ENCODE measurements at regions not wholly inside any gene's neighbourhood (a gene's known extent, or its start where the extent isn't known, plus 50 kb on each side); places are given as distances from the start of the nearest gene placed in this dataset.

DNA sequence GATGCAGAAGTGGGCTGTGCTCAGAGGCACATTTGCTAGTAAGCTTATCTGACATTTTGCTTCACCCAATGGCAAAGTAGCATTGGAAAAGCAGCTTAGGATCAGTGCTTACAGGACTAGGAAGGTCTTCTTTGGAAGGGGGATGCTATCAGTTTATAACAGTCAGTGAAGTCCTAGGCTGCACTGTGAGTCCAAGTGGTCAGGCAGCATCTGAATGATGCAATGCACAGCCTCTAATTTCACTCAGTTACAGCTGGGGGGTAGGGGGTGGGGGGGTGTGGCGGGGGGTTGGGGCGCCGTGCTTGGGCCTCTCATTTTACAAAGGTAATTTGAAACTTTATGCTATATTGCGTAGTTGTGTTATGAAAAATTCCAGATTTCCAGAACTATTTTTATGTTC, 652.3 kb upstream of the MGMT start:
- ATAC-seq (ENCODE audit: insufficient read depth, low read depth) (no peak), DNase-seq (no peak)
- no peaks in the 10 kb centered on the region for H3K4me1 ChIP-seq (ENCODE audit: insufficient read depth, low read length)
- H3K36me3 ChIP-seq (ENCODE audit: insufficient read depth, low read length) = no peaks in the 10 kb centered on the region
- no peak overlapping the region for H2AFZ ChIP-seq (ENCODE audit: low read depth, low read length)
- no peak overlapping the region for H3K9ac ChIP-seq (ENCODE audit: low read depth, low read length)
- no peak overlapping the region for H3K4me2 ChIP-seq (ENCODE audit: insufficient read depth, low read length)
- TF ChIP-seq EZH2 (IDR thresholded peaks at IDR 0.05; ENCODE audit: borderline replicate concordance, low read depth, low read length, severe bottlenecking) = no peak
- TF ChIP-seq, protein P1, sequence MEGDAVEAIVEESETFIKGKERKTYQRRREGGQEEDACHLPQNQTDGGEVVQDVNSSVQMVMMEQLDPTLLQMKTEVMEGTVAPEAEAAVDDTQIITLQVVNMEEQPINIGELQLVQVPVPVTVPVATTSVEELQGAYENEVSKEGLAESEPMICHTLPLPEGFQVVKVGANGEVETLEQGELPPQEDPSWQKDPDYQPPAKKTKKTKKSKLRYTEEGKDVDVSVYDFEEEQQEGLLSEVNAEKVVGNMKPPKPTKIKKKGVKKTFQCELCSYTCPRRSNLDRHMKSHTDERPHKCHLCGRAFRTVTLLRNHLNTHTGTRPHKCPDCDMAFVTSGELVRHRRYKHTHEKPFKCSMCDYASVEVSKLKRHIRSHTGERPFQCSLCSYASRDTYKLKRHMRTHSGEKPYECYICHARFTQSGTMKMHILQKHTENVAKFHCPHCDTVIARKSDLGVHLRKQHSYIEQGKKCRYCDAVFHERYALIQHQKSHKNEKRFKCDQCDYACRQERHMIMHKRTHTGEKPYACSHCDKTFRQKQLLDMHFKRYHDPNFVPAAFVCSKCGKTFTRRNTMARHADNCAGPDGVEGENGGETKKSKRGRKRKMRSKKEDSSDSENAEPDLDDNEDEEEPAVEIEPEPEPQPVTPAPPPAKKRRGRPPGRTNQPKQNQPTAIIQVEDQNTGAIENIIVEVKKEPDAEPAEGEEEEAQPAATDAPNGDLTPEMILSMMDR (IDR thresholded peaks at IDR 0.05; ENCODE audit: borderline replicate concordance, extremely low read depth, low read length, poor library complexity, severe bottlenecking) = no peak
- no peaks in the 10 kb centered on the region for H4K20me1 ChIP-seq (ENCODE audit: insufficient read depth, low read length)
- H3K27me3 ChIP-seq (ENCODE audit: insufficient read depth, low read length, poor library complexity) = no peaks in the 10 kb centered on the region
- no peaks in the 10 kb centered on the region for H3K79me2 ChIP-seq (ENCODE audit: insufficient read depth, low read length)
- no peak overlapping the region for H3K27ac ChIP-seq (ENCODE audit: low read length)
- H3K9me3 ChIP-seq (ENCODE audit: insufficient read depth, low read length, severe bottlenecking) = no peaks in the 10 kb centered on the region
- no peak overlapping the region for H3K4me3 ChIP-seq (ENCODE audit: low read depth in 1 of 2, low read length in 2 of 2)

DNA sequence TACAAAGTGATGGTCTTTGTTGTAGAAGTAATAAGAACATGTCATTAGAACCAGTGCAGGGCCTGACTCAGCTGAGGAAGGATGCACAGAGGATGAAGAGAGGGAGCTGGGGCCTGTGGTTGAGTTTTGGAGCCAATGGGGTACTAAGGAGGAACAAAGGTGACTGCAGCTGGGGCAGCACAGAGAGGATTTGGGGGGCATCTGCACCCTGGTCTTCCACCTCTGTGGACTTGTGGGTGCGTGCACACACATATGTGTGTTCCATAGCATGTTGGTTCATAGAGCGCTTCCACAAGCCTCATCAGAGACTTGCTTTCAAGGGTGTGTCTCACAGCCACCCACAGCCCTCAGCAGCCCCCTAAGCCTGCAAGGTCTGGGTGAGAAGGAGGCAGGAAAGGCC, 650.3 kb upstream of the MGMT start:
- no peaks in the 10 kb centered on the region for H3K36me3 ChIP-seq (ENCODE audit: insufficient read depth, low read length)
- ATAC-seq (ENCODE audit: insufficient read depth, low read depth) (no peak), DNase-seq (no peak)
- no peaks in the 10 kb centered on the region for H3K27me3 ChIP-seq (ENCODE audit: insufficient read depth, low read length, poor library complexity)
- no peak overlapping the region for H3K9ac ChIP-seq (ENCODE audit: low read depth, low read length)
- H3K27ac ChIP-seq (ENCODE audit: low read length) = no peak overlapping the region
- H3K4me2 ChIP-seq (ENCODE audit: insufficient read depth, low read length) = no peak overlapping the region
- no peak overlapping the region for H3K4me3 ChIP-seq (ENCODE audit: low read depth in 1 of 2, low read length in 2 of 2)
- no peak overlapping the region for H2AFZ ChIP-seq (ENCODE audit: low read depth, low read length)
- TF ChIP-seq, protein P1 (IDR thresholded peaks at IDR 0.05; ENCODE audit: borderline replicate concordance, extremely low read depth, low read length, poor library complexity, severe bottlenecking) = no peak
- TF ChIP-seq EZH2 (IDR thresholded peaks at IDR 0.05; ENCODE audit: borderline replicate concordance, low read depth, low read length, severe bottlenecking) = no peak
- H3K4me1 ChIP-seq (ENCODE audit: insufficient read depth, low read length) = no peaks in the 10 kb centered on the region
- no peaks in the 10 kb centered on the region for H3K9me3 ChIP-seq (ENCODE audit: insufficient read depth, low read length, severe bottlenecking)
- no peaks in the 10 kb centered on the region for H3K79me2 ChIP-seq (ENCODE audit: insufficient read depth, low read length)
- H4K20me1 ChIP-seq (ENCODE audit: insufficient read depth, low read length) = no peaks in the 10 kb centered on the region

DNA sequence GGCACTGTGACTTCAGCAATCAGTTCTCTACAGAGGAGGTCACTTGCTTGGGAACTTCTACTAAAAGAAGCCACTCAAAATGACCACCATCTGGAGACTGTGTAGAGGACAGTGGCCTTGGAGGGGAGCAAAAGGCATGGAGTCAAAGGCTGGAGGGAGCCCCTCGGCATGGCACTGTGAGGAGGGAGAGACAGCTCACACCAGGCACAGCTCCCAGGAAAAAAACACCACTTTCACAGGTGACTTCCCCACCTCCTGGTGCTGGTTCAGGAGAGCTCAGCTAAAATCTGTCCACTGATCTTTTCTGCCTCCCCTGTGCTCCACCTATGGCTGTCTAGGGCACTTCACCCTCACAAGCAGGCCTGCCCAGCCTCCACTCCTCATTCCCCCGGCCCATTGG, 649.4 kb upstream of the MGMT start:
- H4K20me1 ChIP-seq (ENCODE audit: insufficient read depth, low read length) = no peaks in the 10 kb centered on the region
- no peaks in the 10 kb centered on the region for H3K79me2 ChIP-seq (ENCODE audit: insufficient read depth, low read length)
- DNase-seq (no peak), ATAC-seq (ENCODE audit: insufficient read depth, low read depth) (no peak)
- no peak overlapping the region for H3K4me2 ChIP-seq (ENCODE audit: insufficient read depth, low read length)
- no peaks in the 10 kb centered on the region for H3K4me1 ChIP-seq (ENCODE audit: insufficient read depth, low read length)
- no peaks in the 10 kb centered on the region for H3K9me3 ChIP-seq (ENCODE audit: insufficient read depth, low read length, severe bottlenecking)
- H2AFZ ChIP-seq (ENCODE audit: low read depth, low read length) = no peak overlapping the region
- H3K9ac ChIP-seq (ENCODE audit: low read depth, low read length) = no peak overlapping the region
- H3K4me3 ChIP-seq (ENCODE audit: low read depth in 1 of 2, low read length in 2 of 2) = no peak overlapping the region
- H3K27me3 ChIP-seq (ENCODE audit: insufficient read depth, low read length, poor library complexity) = no peaks in the 10 kb centered on the region
- no peak overlapping the region for H3K27ac ChIP-seq (ENCODE audit: low read length)
- no peaks in the 10 kb centered on the region for H3K36me3 ChIP-seq (ENCODE audit: insufficient read depth, low read length)
- TF ChIP-seq, protein P1 (IDR thresholded peaks at IDR 0.05; ENCODE audit: borderline replicate concordance, extremely low read depth, low read length, poor library complexity, severe bottlenecking) = no peak
- TF ChIP-seq EZH2 (IDR thresholded peaks at IDR 0.05; ENCODE audit: borderline replicate concordance, low read depth, low read length, severe bottlenecking) = no peak

DNA sequence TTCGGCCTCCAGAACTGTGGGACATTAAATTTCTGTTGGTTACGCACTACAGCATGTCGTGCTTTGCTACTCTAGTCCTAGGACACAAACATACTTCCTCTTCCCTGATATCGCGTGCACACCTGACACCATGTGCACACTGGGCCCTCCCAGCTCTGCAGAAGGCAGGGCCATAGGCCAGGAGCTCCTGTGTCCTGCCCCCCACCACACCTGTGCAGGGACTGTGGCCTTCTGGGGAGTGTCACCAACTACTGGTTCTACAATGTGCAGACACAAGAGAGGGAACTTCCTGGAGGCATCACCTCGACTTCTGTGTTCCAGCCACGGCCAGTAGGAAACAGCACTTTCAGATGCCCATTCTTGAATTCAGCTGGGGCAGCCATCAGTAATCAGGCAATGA, 646.4 kb upstream of the MGMT start:
- Histone ChIP-seq H3K4me2 (ENCODE audit: insufficient read depth, low read length) (no peak overlapping the region), H4K20me1 (ENCODE audit: insufficient read depth, low read length) (no peaks in the 10 kb centered on the region), H2AFZ (ENCODE audit: low read depth, low read length) (no peak overlapping the region), H3K9ac (ENCODE audit: low read depth, low read length) (no peak overlapping the region), H3K4me1 (ENCODE audit: insufficient read depth, low read length) (no peaks in the 10 kb centered on the region), H3K27ac (ENCODE audit: low read length) (no peak overlapping the region), H3K9me3 (ENCODE audit: insufficient read depth, low read length, severe bottlenecking) (no peaks in the 10 kb centered on the region), H3K4me3 (ENCODE audit: low read depth in 1 of 2, low read length in 2 of 2) (no peak overlapping the region), H3K36me3 (ENCODE audit: insufficient read depth, low read length) (no peaks in the 10 kb centered on the region), H3K27me3 (ENCODE audit: insufficient read depth, low read length, poor library complexity) (no peaks in the 10 kb centered on the region), H3K79me2 (ENCODE audit: insufficient read depth, low read length) (no peaks in the 10 kb centered on the region)
- DNase-seq = no peak
- TF ChIP-seq EZH2 (IDR thresholded peaks at IDR 0.05; ENCODE audit: borderline replicate concordance, low read depth, low read length, severe bottlenecking) = no peak
- TF ChIP-seq, protein P1 (IDR thresholded peaks at IDR 0.05; ENCODE audit: borderline replicate concordance, extremely low read depth, low read length, poor library complexity, severe bottlenecking) = no peak
- ATAC-seq (ENCODE audit: insufficient read depth, low read depth) = no peak
